GM21619 (cell line): ENCODE measurements at regions not wholly inside any gene's neighbourhood (a gene's known extent, or its start where the extent isn't known, plus 50 kb on each side); places are given as distances from the start of the nearest gene placed in this dataset.
"Not testable (repeated sequence)": the region's sequence is repeated elsewhere in the genome, so short reads cannot be mapped to it uniquely, and the experiment has no call there.

Experiments
- ATAC-seq: cut with Tn5 transposase; IDR thresholded peaks from one replicate; pipeline ENCODE4 v1.9.1; 2021; ENCODE audit not compliant: unreplicated experiment

DNA sequence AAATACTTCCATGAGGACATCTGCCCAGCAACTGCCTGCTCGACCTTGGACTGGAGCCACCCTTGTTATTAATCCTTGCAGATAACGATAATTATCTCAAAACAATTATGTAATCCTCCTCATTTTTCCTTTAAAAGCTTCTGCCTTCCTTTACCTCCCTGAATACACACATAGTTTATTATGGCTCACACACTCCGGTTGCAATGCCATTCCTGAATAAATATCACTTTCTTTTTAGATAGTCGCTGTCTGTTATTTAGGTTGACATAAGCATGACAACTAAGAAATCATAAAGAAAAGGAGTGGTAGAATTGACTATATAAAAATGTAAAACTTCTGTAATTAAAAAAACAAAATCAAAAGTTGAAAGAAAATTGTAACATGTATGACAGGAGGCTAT is 64.8 kb downstream of the B4GALT7 start:
- ATAC-seq, result not testable (repeated sequence)

DNA sequence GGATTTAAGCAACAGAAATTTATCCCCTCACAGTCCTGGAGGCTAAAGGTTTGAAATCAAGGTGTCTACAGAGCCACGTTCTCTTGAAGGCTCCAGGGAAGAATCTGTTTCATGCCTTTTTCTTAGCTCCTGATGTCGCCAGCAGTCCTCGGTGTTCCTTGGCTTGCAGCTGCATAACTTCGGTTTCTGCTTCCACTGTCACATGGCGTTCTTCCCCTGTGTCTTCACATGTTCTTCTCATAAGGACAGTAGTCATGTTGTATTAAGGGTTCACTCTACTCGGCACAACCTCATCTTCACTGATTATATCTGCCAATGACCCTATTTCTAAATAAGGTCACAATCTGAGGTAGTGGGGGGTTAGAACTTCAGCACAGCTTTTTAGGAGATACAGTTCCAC is 65.2 kb downstream of the B4GALT7 start:
- ATAC-seq, result not testable (repeated sequence)

DNA sequence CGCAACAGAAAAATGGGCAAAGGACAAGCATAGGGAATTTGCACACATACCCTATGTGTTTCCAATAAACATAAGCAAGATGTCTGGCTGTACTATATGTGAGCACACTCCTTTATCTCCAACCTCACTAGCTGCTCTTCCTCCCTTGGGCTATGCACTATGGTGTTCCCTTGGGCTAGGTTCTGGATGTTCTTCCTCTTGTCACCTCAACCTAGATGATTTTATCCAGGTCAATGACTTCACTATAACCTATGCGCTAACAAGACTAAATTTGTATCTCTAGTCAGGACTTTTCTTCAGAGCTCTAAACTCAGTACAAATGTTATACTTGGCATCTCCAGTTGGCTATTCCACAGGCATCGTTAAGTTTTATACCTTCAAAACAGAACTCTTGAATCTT is 66.0 kb downstream of the B4GALT7 start:
- ATAC-seq, result not testable (repeated sequence)

DNA sequence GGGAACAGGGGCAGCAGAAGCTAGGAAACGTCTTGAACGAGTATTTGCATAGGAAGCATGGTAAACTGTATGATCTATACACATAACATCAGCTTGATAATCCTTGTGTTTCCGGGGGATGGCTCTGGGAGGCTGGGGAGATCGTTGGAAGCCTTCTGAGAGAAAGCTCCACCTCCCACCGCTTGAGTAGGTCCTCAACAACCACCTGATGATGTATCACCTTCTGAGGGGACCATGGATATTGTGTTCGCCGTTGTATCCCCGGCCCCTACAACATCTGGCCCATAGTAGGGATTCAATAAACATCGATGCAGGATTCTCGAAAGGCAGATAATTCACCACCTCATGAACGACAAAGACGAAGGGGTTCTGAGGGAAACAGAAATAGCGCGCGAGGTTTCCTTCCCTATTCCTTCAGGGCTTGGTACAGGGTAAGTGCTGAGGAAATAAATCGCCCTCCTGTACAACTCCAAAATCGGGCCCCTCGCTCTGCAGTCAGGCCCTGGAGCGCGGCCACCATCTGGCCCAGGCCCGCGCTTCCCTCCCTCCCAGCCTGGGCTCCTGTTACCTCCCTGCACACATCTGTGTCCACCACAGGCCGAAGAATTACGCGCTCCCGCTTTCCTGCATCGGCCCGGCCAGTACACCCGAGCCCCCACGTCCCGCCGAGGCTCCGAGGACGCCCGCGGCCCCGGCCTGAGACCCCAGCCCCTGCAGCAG is 71.3 kb downstream of the B4GALT7 start:
- peak; percentile 31 for ATAC-seq

DNA sequence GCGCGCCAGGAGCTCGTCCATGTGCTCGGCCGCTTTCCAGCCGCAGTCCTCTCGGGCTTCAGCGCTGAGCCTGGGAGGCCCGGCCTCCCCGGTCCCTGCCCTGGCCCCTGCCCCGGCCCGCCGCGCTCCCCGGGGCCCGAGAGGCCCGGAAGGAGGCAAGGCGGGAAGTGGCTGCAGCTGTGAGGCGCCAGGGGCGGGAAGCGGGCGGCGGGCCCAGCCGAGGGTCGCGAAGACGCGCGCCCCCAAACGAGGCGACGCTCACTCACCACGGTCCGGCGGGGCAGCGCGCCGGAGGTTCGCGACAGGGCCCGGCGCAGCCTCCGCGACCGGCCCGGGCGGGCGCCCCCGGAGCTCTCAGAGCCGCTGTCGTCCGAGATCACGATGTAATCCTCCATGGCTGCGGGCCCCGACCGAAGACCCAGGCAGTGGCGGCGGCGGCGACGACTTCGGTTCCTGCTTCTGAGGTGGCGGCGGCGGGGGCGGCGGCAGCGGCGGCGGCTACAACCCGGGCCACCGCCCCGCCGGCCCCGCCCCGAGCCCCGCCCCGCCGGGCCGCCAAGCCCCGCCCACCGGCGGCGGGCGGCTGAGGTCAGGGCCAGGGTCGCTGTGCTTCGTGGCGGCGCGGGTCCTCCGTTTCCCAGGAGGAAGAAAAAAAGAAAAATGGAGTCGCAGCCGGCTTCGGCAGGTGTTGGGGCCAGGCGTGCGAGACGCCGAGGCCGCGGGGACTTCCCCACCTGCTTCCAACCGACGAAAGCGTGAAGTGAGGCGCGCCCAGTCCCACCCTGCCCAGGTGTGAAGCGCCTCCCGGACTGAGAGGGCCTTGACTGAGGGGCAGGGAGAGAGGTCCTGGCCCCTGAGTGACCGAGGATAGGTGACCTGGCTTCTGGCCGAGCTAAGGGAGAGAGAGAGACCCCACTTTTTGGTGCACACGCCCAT is 72.1 kb downstream of the B4GALT7 start:
- ATAC-seq, result peak; percentile 80
